Sigmoid colon (tissue), 6 donors: ENCODE measurements at regions not wholly inside any gene's neighbourhood (a gene's known extent, or its start where the extent isn't known, plus 50 kb on each side); places are given as distances from the start of the nearest gene placed in this dataset.
A peak's percentile ranks its signal among the peaks of the same experiment; 100 is the strongest.

Source experiments
- DNase-seq: peaks from one replicate; pipeline ENCODE4 v3.0.0-alpha.2; 2019
- H3K27ac ChIP-seq, 4 donors: fragments of 200-600 bp; sonication (generic); one replicate each; pipeline ENCODE4 v1.5.1; 2016 to 2019; ENCODE audit warnings: mild to moderate bottlenecking in 1 of 4
- H3K27me3 ChIP-seq, 3 donors: fragments of 200-600 bp; sonication (generic); one replicate each; pipeline ENCODE4 v1.5.1; 2019; ENCODE audit warnings: mild to moderate bottlenecking in 1 of 3
- H3K36me3 ChIP-seq, 4 donors: fragments of 200-600 bp; sonication (generic); one replicate each; pipeline ENCODE4 v1.5.1; 2016 to 2019
- H3K4me1 ChIP-seq, 4 donors: fragments of 200-600 bp; sonication (generic); one replicate each; pipeline ENCODE4 v1.5.1; 2017 to 2019
- H3K4me3 ChIP-seq, 4 donors: fragments of 200-600 bp; sonication (generic); one replicate each; pipeline ENCODE4 v1.5.1; 2017 to 2019; ENCODE audit warnings: mild to moderate bottlenecking in 2 of 4, moderate library complexity in 1 of 4
- H3K9me3 ChIP-seq, 4 donors: fragments of 200-600 bp in 3 of 4; sonication (generic) in 3 of 4; one replicate each; pipeline versions ENCODE4 v1.5.1 to v1.6.1; 2013 to 2019
- CTCF ChIP-seq, 4 experiments: fragments of 450-650 bp in 3 of 4; fragments of 200-600 bp in 1 of 4; IDR thresholded peaks; one replicate each; pipeline ENCODE4 v1.5.1; 2016 to 2019; ENCODE audit warnings: antibody characterized with exemption in 4 of 4, mild to moderate bottlenecking in 3 of 4, moderate library complexity in 2 of 4
- EP300 ChIP-seq, 4 donors: sonication (generic); formaldehyde crosslinking; IDR thresholded peaks; one replicate each; pipeline ENCODE4 v1.6.1; 2017; ENCODE audit warnings: antibody characterized with exemption in 4 of 4
- POLR2A ChIP-seq, 2 donors: fragments of 450-650 bp; IDR thresholded peaks; one replicate each; pipeline ENCODE4 v1.6.1; 2016; ENCODE audit warnings: antibody characterized with exemption in 2 of 2, mild to moderate bottlenecking in 2 of 2, moderate library complexity in 2 of 2
- POLR2AphosphoS5 ChIP-seq, 4 donors: sonication (generic); formaldehyde crosslinking; IDR thresholded peaks; one replicate each; pipeline ENCODE4 v1.6.1; 2017; ENCODE audit warnings: antibody characterized with exemption in 4 of 4
- WGBS, 2 donors: extraction: QIAGEN DNeasy Blood & Tissue Kit; methylation state at CpG; one replicate each; pipeline ENCODE4 v1.1.7; 2013; 5-methylcytosine and 5-hydroxymethylcytosine counted together
- intact Hi-C: fragments of 100-400 bp; cut with DNase I; formaldehyde crosslinking; loops from one replicate; pipeline ENCODE4 v1.15.1; 2023
- donor health status: healthy with polysubstance abuse.
- donor health status: healthy.

GRCh38 chr13:34467450-34468083 is 474.5 kb upstream of the NBEA start:
- TF ChIP-seq EP300 (IDR thresholded peaks at IDR 0.05) (no peak), POLR2AphosphoS5 (IDR thresholded peaks at IDR 0.05) (no peak), CTCF (IDR thresholded peaks at IDR 0.05) (no peak), POLR2A (IDR thresholded peaks at IDR 0.05) (no peak)

GRCh38 chr13:34469196-34469986 is 472.7 kb upstream of the NBEA start:
- TF ChIP-seq POLR2A (IDR thresholded peaks at IDR 0.05) (no peak), EP300 (IDR thresholded peaks at IDR 0.05) (no peak), CTCF (IDR thresholded peaks at IDR 0.05) (no peak), POLR2AphosphoS5 (IDR thresholded peaks at IDR 0.05) (no peak)
- no peaks in the 10 kb centered on the region for H3K36me3 ChIP-seq
- intact Hi-C loops, result no loop called here
- no peak overlapping the region for H3K4me3 ChIP-seq
- peak overlapping the region in 2 of 4 donors; percentile 35 to 38 for H3K27ac ChIP-seq
- H3K27me3 ChIP-seq, result no peaks in the 10 kb centered on the region
- peaks cover 0 to 28% (median 26%) of the 10 kb centered on the region in 4 donors for H3K4me1 ChIP-seq
- DNase-seq, result no peak
- 46 to 67% methylated on average over 3 of the region's 3 CpGs for whole genome bisulfite sequencing, 2 donors
- no peaks in the 10 kb centered on the region for H3K9me3 ChIP-seq

More at GRCh38 chr13:34467450-34468083, 474.5 kb upstream of the NBEA start:
- peaks cover 0 to 30% (median 28%) of the 10 kb centered on the region in 4 donors for H3K4me1 ChIP-seq
- no peaks in the 10 kb centered on the region for H3K9me3 ChIP-seq
- no peaks in the 10 kb centered on the region for H3K27me3 ChIP-seq
- WGBS, 2 donors, result 79 to 81% methylated on average over 3 of the region's 3 CpGs
- peak overlapping the region in 1 of 4 donors; percentile 35 for H3K27ac ChIP-seq
- DNase-seq, result no peak
- H3K4me3 ChIP-seq, result no peak overlapping the region
- no peaks in the 10 kb centered on the region for H3K36me3 ChIP-seq
- intact Hi-C loops, result no loop called here

- WGBS, 2 donors, result 78 to 88% methylated on average over 4 of the region's 4 CpGs
Measured at GRCh38 chr13:34474187-34474868, 467.7 kb upstream of the NBEA start.

GRCh38 chr13:34478376-34478775 is 463.7 kb upstream of the NBEA start:
- Histone ChIP-seq H3K27me3 (no peaks in the 10 kb centered on the region), H3K27ac (no peak overlapping the region), H3K9me3 (no peaks in the 10 kb centered on the region), H3K4me1 (no peaks in the 10 kb centered on the region), H3K4me3 (no peak overlapping the region), H3K36me3 (no peaks in the 10 kb centered on the region)
- DNase-seq, result no peak
- intact Hi-C loops, result no loop called here
- 77 to 81% methylated on average over 2 of the region's 2 CpGs for WGBS, 2 donors
- TF ChIP-seq POLR2AphosphoS5 (IDR thresholded peaks at IDR 0.05) (no peak), EP300 (IDR thresholded peaks at IDR 0.05) (no peak), CTCF (IDR thresholded peaks at IDR 0.05) (no peak), POLR2A (IDR thresholded peaks at IDR 0.05) (no peak)

More at GRCh38 chr13:34474187-34474868, 467.7 kb upstream of the NBEA start:
- H3K4me3 ChIP-seq, result no peak overlapping the region
- H3K9me3 ChIP-seq, result no peaks in the 10 kb centered on the region
- H3K4me1 ChIP-seq, result peaks cover 0 to 5% (median 4%) of the 10 kb centered on the region in 4 donors
- TF ChIP-seq POLR2AphosphoS5 (IDR thresholded peaks at IDR 0.05) (no peak), CTCF (IDR thresholded peaks at IDR 0.05) (no peak), POLR2A (IDR thresholded peaks at IDR 0.05) (no peak), EP300 (IDR thresholded peaks at IDR 0.05) (no peak)
- H3K36me3 ChIP-seq, result no peaks in the 10 kb centered on the region
- intact Hi-C loops, result no loop called here
- no peak overlapping the region for H3K27ac ChIP-seq
- no peak for DNase-seq
- no peaks in the 10 kb centered on the region for H3K27me3 ChIP-seq
